HG02973 (cell line): ENCODE measurements at regions not wholly inside any gene's neighbourhood (a gene's known extent, or its start where the extent isn't known, plus 50 kb on each side); places are given as distances from the start of the nearest gene placed in this dataset.

ENCODE experiments used
- ATAC-seq: cut with Tn5 transposase; IDR thresholded peaks from one replicate; pipeline ENCODE4 v1.9.1; 2021; ENCODE audit warnings: moderate library complexity; ENCODE audit not compliant: unreplicated experiment

- no peak for ATAC-seq
Measured at GRCh38 chr11:98834776-98835175, 186.0 kb upstream of the CNTN5 start.

- ATAC-seq = no peak
Measured at GRCh38 chr11:98835335-98835734, 185.4 kb upstream of the CNTN5 start.

- ATAC-seq = no peak
Measured at GRCh38 chr11:98836156-98836555, 184.6 kb upstream of the CNTN5 start.

GRCh38 chr11:98842187-98842586, 178.6 kb upstream of the CNTN5 start:
- no peak for ATAC-seq

- ATAC-seq = no peak
Measured at GRCh38 chr11:98862169-98862568, 158.6 kb upstream of the CNTN5 start.

GRCh38 chr11:98871690-98872089, 149.1 kb upstream of the CNTN5 start:
- no peak for ATAC-seq

- ATAC-seq = no peak
Measured at GRCh38 chr11:98874050-98874449, 146.7 kb upstream of the CNTN5 start.

GRCh38 chr11:98895936-98896335, 124.8 kb upstream of the CNTN5 start:
- ATAC-seq = no peak

GRCh38 chr11:98940913-98941312, 79.8 kb upstream of the CNTN5 start:
- no peak for ATAC-seq

- ATAC-seq = no peak
Measured at GRCh38 chr11:98944461-98944860, 76.3 kb upstream of the CNTN5 start.

GRCh38 chr11:98952107-98952506, 68.6 kb upstream of the CNTN5 start:
- ATAC-seq = no peak

GRCh38 chr11:98955551-98955950, 65.2 kb upstream of the CNTN5 start:
- ATAC-seq = no peak

- ATAC-seq = no peak
Measured at GRCh38 chr11:98964146-98964545, 56.6 kb upstream of the CNTN5 start.

- no peak for ATAC-seq
Measured at GRCh38 chr11:98965358-98965757, 55.4 kb upstream of the CNTN5 start.

- ATAC-seq = no peak
Measured at GRCh38 chr11:98965775-98966174, 55.0 kb upstream of the CNTN5 start.

- ATAC-seq = no peak
Measured at GRCh38 chr11:98967005-98967404, 53.7 kb upstream of the CNTN5 start.
